Left ventricle myocardium inferior (tissue), 1 donor: ENCODE measurements at regions not wholly inside any gene's neighbourhood (a gene's known extent, or its start where the extent isn't known, plus 50 kb on each side); places are given as distances from the start of the nearest gene placed in this dataset.

Source experiments
- DNase-seq: peaks from one replicate; pipeline ENCODE4 v3.0.0-alpha.2; 2020
- H3K27ac ChIP-seq: fragments of 200-600 bp; replicated peaks from 2 replicates; pipeline ENCODE4 v1.8.0; 2021
- H3K27me3 ChIP-seq: fragments of 200-600 bp; 2 replicates; pipeline ENCODE4 v1.8.0; 2021; ENCODE audit warnings: low read depth
- H3K36me3 ChIP-seq: fragments of 200-600 bp; 2 replicates; pipeline ENCODE4 v1.8.0; 2021
- H3K4me1 ChIP-seq: fragments of 200-600 bp; 2 replicates; pipeline ENCODE4 v1.8.0; 2021
- H3K4me3 ChIP-seq: fragments of 200-600 bp; 2 replicates; pipeline ENCODE4 v1.8.0; 2021; ENCODE audit warnings: mild to moderate bottlenecking, moderate library complexity
- H3K9me3 ChIP-seq: fragments of 200-600 bp; replicated peaks from 2 replicates; pipeline ENCODE4 v1.8.0; 2021
- CTCF ChIP-seq: fragments of 200-600 bp; IDR thresholded peaks from 2 replicates; pipeline ENCODE4 v1.8.0; 2021; ENCODE audit warnings: antibody characterized with exemption, mild to moderate bottlenecking, borderline replicate concordance
- intact Hi-C: fragments of 100-400 bp; cut with micrococcal nuclease; formaldehyde crosslinking; loops from one replicate; pipeline ENCODE4 v1.11.0; 2022
- donor health status: DM: no; HTN: yes; CAD: no; lungs with severe emphysema.

- no peak for DNase-seq
- Histone ChIP-seq H3K9me3 (no peaks in the 10 kb centered on the region), H3K36me3 (no peaks in the 10 kb centered on the region), H3K4me1 (no peaks in the 10 kb centered on the region), H3K4me3 (no peak overlapping the region), H3K27me3 (peaks cover 15% of the 10 kb centered on the region), H3K27ac (no peak overlapping the region)
- intact Hi-C loops = no loop called here
- no peak for TF ChIP-seq CTCF
Measured at GRCh38 chr7:3128857-3129490, 85.3 kb upstream of the CARD11 start.

GRCh38 chr7:3133811-3134385 lies 90.2 kb upstream of the CARD11 start:
- no peaks in the 10 kb centered on the region for H3K36me3 ChIP-seq
- H3K27me3 ChIP-seq = peaks cover 15% of the 10 kb centered on the region
- H3K27ac ChIP-seq = no peak overlapping the region
- intact Hi-C loops = no loop called here
- no peak for TF ChIP-seq CTCF
- H3K4me3 ChIP-seq = no peak overlapping the region
- no peaks in the 10 kb centered on the region for H3K9me3 ChIP-seq
- DNase-seq = no peak
- H3K4me1 ChIP-seq = no peaks in the 10 kb centered on the region

GRCh38 chr7:3134745-3135144 lies 91.1 kb upstream of the CARD11 start:
- Histone ChIP-seq H3K27me3 (peaks cover 12% of the 10 kb centered on the region), H3K4me3 (no peak overlapping the region), H3K36me3 (no peaks in the 10 kb centered on the region), H3K27ac (no peak overlapping the region), H3K9me3 (no peaks in the 10 kb centered on the region), H3K4me1 (no peaks in the 10 kb centered on the region)
- intact Hi-C loops = no loop called here
- DNase-seq = no peak
- TF ChIP-seq CTCF = no peak

- Histone ChIP-seq H3K9me3 (no peaks in the 10 kb centered on the region), H3K4me1 (no peaks in the 10 kb centered on the region), H3K36me3 (no peaks in the 10 kb centered on the region), H3K27me3 (peaks cover 20% of the 10 kb centered on the region), H3K27ac (no peak overlapping the region), H3K4me3 (no peak overlapping the region)
- intact Hi-C loops = no loop called here
- no peak for DNase-seq
- TF ChIP-seq CTCF = no peak
Measured at GRCh38 chr7:3135626-3136025, 92.0 kb upstream of the CARD11 start.

- peaks cover 35% of the 10 kb centered on the region for H3K27me3 ChIP-seq
- no peaks in the 10 kb centered on the region for H3K36me3 ChIP-seq
- DNase-seq = no peak
- no peak overlapping the region for H3K27ac ChIP-seq
- TF ChIP-seq CTCF = no peak
- H3K4me3 ChIP-seq = no peak overlapping the region
- H3K9me3 ChIP-seq = no peaks in the 10 kb centered on the region
- intact Hi-C loops = no loop called here
- no peaks in the 10 kb centered on the region for H3K4me1 ChIP-seq
Measured at GRCh38 chr7:3138206-3138605, 94.5 kb upstream of the CARD11 start.
